Ishikawa (cell line): ENCODE measurements at regions not wholly inside any gene's neighbourhood (a gene's known extent, or its start where the extent isn't known, plus 50 kb on each side); places are given as distances from the start of the nearest gene placed in this dataset.

Source experiments
- CEBPB ChIP-seq: IDR thresholded peaks from 2 replicates; pipeline ENCODE4 v1.6.1; 2012
- CREB1 ChIP-seq: IDR thresholded peaks from 2 replicates; pipeline ENCODE4 v1.6.1; 2012; ENCODE audit warnings: low read depth
- EGR1 ChIP-seq: IDR thresholded peaks from 2 replicates; pipeline ENCODE4 v1.6.1; 2012
- EP300 ChIP-seq: IDR thresholded peaks from 2 replicates; pipeline ENCODE4 v1.6.1; 2012; ENCODE audit warnings: borderline replicate concordance
- FOXM1 ChIP-seq: IDR thresholded peaks from 2 replicates; pipeline ENCODE4 v1.6.1; 2012; ENCODE audit warnings: low read depth, borderline replicate concordance
- NFIC ChIP-seq: IDR thresholded peaks from 2 replicates; pipeline ENCODE4 v1.6.1; 2012
- RAD21 ChIP-seq: IDR thresholded peaks from 2 replicates; pipeline ENCODE4 v1.6.1; 2012; ENCODE audit warnings: low read depth
- TAF1 ChIP-seq: IDR thresholded peaks from 2 replicates; pipeline ENCODE4 v1.6.1; 2012; ENCODE audit warnings: low read depth, mild to moderate bottlenecking
- TCF12 ChIP-seq: IDR thresholded peaks from 2 replicates; pipeline ENCODE4 v1.6.1; 2012; ENCODE audit warnings: low read depth
- TEAD4 ChIP-seq: IDR thresholded peaks from 2 replicates; pipeline ENCODE4 v1.6.1; 2012
- USF1 ChIP-seq: IDR thresholded peaks from 2 replicates; pipeline ENCODE4 v1.6.1; 2012
- YY1 ChIP-seq: IDR thresholded peaks from 2 replicates; pipeline ENCODE4 v1.6.1; 2012; ENCODE audit warnings: low read depth
- ZBTB7A ChIP-seq: IDR thresholded peaks from 2 replicates; pipeline ENCODE4 v1.6.1; 2012; ENCODE audit warnings: low read depth
- TF ChIP-seq, protein P1 (sequence below): IDR thresholded peaks from 2 replicates; pipeline ENCODE4 v1.6.1; 2012
- TF ChIP-seq, protein P2 (sequence below): IDR thresholded peaks from 2 replicates; pipeline ENCODE4 v1.6.1; 2012; ENCODE audit warnings: low read depth, mild to moderate bottlenecking

- TF ChIP-seq, protein P1, sequence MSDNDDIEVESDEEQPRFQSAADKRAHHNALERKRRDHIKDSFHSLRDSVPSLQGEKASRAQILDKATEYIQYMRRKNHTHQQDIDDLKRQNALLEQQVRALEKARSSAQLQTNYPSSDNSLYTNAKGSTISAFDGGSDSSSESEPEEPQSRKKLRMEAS: no peak
- TF ChIP-seq ZBTB7A: no peak
- TF ChIP-seq RAD21: no peak
- no peak for TF ChIP-seq USF1
- no peak for TF ChIP-seq YY1
- no peak for TF ChIP-seq TCF12
- no peak for TF ChIP-seq EGR1
- no peak for TF ChIP-seq CREB1
- TF ChIP-seq CEBPB: no peak
- TF ChIP-seq, protein P2, sequence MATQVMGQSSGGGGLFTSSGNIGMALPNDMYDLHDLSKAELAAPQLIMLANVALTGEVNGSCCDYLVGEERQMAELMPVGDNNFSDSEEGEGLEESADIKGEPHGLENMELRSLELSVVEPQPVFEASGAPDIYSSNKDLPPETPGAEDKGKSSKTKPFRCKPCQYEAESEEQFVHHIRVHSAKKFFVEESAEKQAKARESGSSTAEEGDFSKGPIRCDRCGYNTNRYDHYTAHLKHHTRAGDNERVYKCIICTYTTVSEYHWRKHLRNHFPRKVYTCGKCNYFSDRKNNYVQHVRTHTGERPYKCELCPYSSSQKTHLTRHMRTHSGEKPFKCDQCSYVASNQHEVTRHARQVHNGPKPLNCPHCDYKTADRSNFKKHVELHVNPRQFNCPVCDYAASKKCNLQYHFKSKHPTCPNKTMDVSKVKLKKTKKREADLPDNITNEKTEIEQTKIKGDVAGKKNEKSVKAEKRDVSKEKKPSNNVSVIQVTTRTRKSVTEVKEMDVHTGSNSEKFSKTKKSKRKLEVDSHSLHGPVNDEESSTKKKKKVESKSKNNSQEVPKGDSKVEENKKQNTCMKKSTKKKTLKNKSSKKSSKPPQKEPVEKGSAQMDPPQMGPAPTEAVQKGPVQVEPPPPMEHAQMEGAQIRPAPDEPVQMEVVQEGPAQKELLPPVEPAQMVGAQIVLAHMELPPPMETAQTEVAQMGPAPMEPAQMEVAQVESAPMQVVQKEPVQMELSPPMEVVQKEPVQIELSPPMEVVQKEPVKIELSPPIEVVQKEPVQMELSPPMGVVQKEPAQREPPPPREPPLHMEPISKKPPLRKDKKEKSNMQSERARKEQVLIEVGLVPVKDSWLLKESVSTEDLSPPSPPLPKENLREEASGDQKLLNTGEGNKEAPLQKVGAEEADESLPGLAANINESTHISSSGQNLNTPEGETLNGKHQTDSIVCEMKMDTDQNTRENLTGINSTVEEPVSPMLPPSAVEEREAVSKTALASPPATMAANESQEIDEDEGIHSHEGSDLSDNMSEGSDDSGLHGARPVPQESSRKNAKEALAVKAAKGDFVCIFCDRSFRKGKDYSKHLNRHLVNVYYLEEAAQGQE: no peak
- no peak for TF ChIP-seq TAF1
- TF ChIP-seq FOXM1: no peak
- no peak for TF ChIP-seq EP300
Measured at GRCh38 chr3:36649125-36649524, 115.2 kb downstream of the DCLK3 start.

GRCh38 chr3:36648241-36649034, 115.9 kb downstream of the DCLK3 start:
- TF ChIP-seq NFIC (peak; percentile 58), TEAD4 (peak; percentile 27; the same call in 1 of the 2 replicates), TCF12 (no peak), RAD21 (no peak), CEBPB (no peak), EP300 (no peak; the same call in 1 of the 2 replicates), CREB1 (no peak), USF1 (no peak)
- TF ChIP-seq, protein P1: no peak

GRCh38 chr3:36647423-36647853, 116.9 kb downstream of the DCLK3 start:
- TF ChIP-seq RAD21 (no peak), YY1 (no peak), TCF12 (no peak), CEBPB (no peak)
- TF ChIP-seq, protein P2: no peak

DNA sequence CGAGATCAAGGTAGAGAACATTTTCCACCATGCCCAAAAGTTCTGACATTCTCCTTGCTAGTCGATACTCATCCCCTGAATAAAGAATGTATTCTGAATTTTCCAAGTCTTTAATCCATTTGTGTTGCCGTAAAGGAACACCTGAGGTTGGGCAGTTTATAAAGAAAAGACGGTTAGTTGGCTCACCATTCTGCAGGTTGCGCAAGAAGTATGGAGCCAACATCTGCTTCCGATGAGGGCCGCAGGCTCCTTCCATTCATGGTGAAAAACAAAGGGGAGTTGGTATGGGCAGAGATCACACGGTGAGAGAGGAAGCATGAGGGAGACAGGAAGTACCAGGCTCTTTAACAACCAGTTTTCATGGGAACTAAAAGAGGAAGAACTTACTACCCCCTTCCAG, 121.2 kb downstream of the DCLK3 start:
- TF ChIP-seq CEBPB (peak; percentile 54), YY1 (no peak)

GRCh38 chr3:36635731-36636130, 128.6 kb downstream of the DCLK3 start:
- TF ChIP-seq ZBTB7A: no peak

DNA sequence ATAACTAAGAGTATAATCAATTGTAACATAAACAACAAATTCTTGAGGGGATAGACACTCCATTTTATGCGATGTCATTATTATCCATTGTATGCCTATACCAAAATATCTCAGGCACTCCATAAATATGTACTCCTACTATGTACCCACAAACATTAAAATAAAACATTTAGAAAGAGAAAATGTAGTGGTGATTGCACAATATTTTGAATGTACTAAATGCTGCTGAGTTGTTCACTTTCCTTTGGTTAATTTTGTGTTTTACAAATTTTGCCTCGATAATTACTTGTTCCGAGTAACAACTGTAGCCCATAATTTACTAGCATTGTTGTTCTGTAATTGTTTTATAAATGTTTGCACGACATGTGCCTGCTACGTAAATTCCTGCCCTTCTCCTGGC, 131.3 kb downstream of the DCLK3 start:
- TF ChIP-seq, protein P2: no peak
- TF ChIP-seq CEBPB: no peak
- TF ChIP-seq CREB1: no peak
- TF ChIP-seq ZBTB7A: no peak
- no peak for TF ChIP-seq RAD21
- TF ChIP-seq EGR1: no peak
- TF ChIP-seq EP300: no peak
- TF ChIP-seq, protein P1: no peak
- no peak for TF ChIP-seq FOXM1
- no peak for TF ChIP-seq TEAD4
- no peak for TF ChIP-seq TCF12
- no peak for TF ChIP-seq TAF1
- no peak for TF ChIP-seq USF1
- no peak for TF ChIP-seq YY1
- TF ChIP-seq NFIC: no peak
